K562 (cell line): ENCODE measurements at regions not wholly inside any gene's neighbourhood (a gene's known extent, or its start where the extent isn't known, plus 50 kb on each side); places are given as distances from the start of the nearest gene placed in this dataset.

Experiments
- ATAC-seq: fragments of 200-7000 bp; cut with Tn5 transposase; 3 replicates; pipeline ENCODE4 v1.9.1; 2020; ENCODE audit warnings: moderate library complexity
- BruUV-seq: library from RNA; stranded (reverse); fragments of 400-500 nt; replicated peaks from 2 replicates; lab custom pipeline; 2021; lab: Mats Ljungman, UMichigan
- CTCF ChIA-PET: fragments of 300-600 bp; formaldehyde crosslinking; extraction: SDS; loops from one replicate; lab custom pipeline; 2021; ENCODE audit warnings: low intra/inter-chr PET ratio; lab: Yijun Ruan, JAX
- POLR2A ChIA-PET: fragments of 300-600, 350-650 bp; sonication (Branson Sonifier 250); formaldehyde crosslinking; extraction: SDS; loops from one replicate; lab custom pipeline; 2021; ENCODE audit warnings: antibody characterized with exemption, inconsistent platforms; lab: Yijun Ruan, JAX
- DNase-seq, 4 experiments: peaks; one replicate each; pipeline versions ENCODE4 v3.0.0 to v3.0.0-alpha.2; 2011 to 2018; ENCODE audit warnings: low spot score in 3 of 4, mixed read lengths in 3 of 4; ENCODE audit errors: extremely low read depth in 1 of 4
- FAIRE-seq: peaks from 2 replicates; lab custom pipeline; 2011; peaks lifted over from hg19 to GRCh38; lab: Jason Lieb, UNC
- H2AFZ ChIP-seq: 2 replicates; pipeline ENCODE4 v1.6.0; 2011; ENCODE audit warnings: low read depth, low read length, control low read depth, inconsistent platforms
- H3K27ac ChIP-seq: fragments of 200-600 bp; 3 replicates; pipeline ENCODE4 v1.8.0; 2011; ENCODE audit warnings: low read depth, mild to moderate bottlenecking, control low read depth, inconsistent platforms, low read length, moderate library complexity, mixed read lengths; ENCODE audit errors: extremely low read depth
- H3K27me3 ChIP-seq, 2 experiments: fragments of 300-600 bp in 1 of 2; 2 replicates in 1 of 2; 3 replicates in 1 of 2; pipeline versions ENCODE4 v1.6.0 to v1.8.0; 2011; ENCODE audit warnings: inconsistent platforms in 2 of 2, low read length in 2 of 2, mild to moderate bottlenecking in 1 of 2, mixed read lengths in 1 of 2, moderate library complexity in 1 of 2; ENCODE audit not compliant: control insufficient read depth in 2 of 2, insufficient read depth in 2 of 2
- H3K36me3 ChIP-seq: fragments of 300-600 bp; 3 replicates; pipeline ENCODE4 v1.8.0; 2011; ENCODE audit warnings: mild to moderate bottlenecking, low read length, inconsistent platforms; ENCODE audit not compliant: control insufficient read depth, insufficient read depth
- H3K4me1 ChIP-seq, 2 experiments: fragments of 200-600 bp in 1 of 2; replicated peaks in 1 of 2; 2 replicates in 1 of 2; 3 replicates in 1 of 2; pipeline versions ENCODE4 v1.5.1 to v1.8.0; 2011; ENCODE audit warnings: inconsistent platforms in 2 of 2, low read length in 2 of 2, mild to moderate bottlenecking in 1 of 2, mixed read lengths in 1 of 2, moderate library complexity in 1 of 2; ENCODE audit not compliant: control insufficient read depth in 2 of 2, insufficient read depth in 2 of 2
- H3K4me2 ChIP-seq: 2 replicates; pipeline ENCODE4 v1.6.1; 2011; ENCODE audit warnings: low read length, control low read depth, inconsistent platforms, mixed read lengths; ENCODE audit not compliant: insufficient read depth
- H3K4me3 ChIP-seq: fragments of 200-600 bp; sonication (generic), shearing (Covaris generic); 2 replicates; pipeline ENCODE4 v1.5.1; 2016; ENCODE audit warnings: control low read depth, inconsistent platforms
- H3K79me2 ChIP-seq: fragments of 200-600 bp; 3 replicates; pipeline ENCODE4 v1.8.0; 2011; ENCODE audit warnings: low read length, inconsistent platforms; ENCODE audit not compliant: control insufficient read depth, insufficient read depth
- H3K9ac ChIP-seq, 2 experiments: 2 replicates each; pipeline versions ENCODE4 v1.6.0 to v1.6.1; 2011; ENCODE audit warnings: low read depth in 2 of 2, low read length in 2 of 2, control low read depth in 1 of 2, inconsistent platforms in 1 of 2, mild to moderate bottlenecking in 1 of 2, mixed read lengths in 1 of 2; ENCODE audit not compliant: insufficient read depth in 1 of 2
- H3K9me1 ChIP-seq: one replicate; pipeline ENCODE4 v1.6.0; 2011; ENCODE audit warnings: inconsistent platforms, mild to moderate bottlenecking, low read length, moderate library complexity; ENCODE audit not compliant: control insufficient read depth, insufficient read depth
- H3K9me3 ChIP-seq: replicated peaks from 2 replicates; pipeline ENCODE4 v1.5.1; 2011; ENCODE audit warnings: low read depth, low read length, inconsistent platforms; ENCODE audit not compliant: control insufficient read depth, insufficient read depth
- H4K20me1 ChIP-seq: replicated peaks from 2 replicates; pipeline ENCODE4 v1.6.1; 2011; ENCODE audit warnings: low read length, inconsistent platforms, mixed read lengths; ENCODE audit not compliant: control insufficient read depth, insufficient read depth
- BDP1 ChIP-seq: IDR thresholded peaks from 3 replicates; pipeline ENCODE4 v1.6.1; 2011; ENCODE audit not compliant: insufficient read length, insufficient read depth
- C11orf30 ChIP-seq: fragments of 450-650 bp; IDR thresholded peaks from 2 replicates; pipeline ENCODE4 v1.6.1; 2016; ENCODE audit warnings: low read depth, mild to moderate bottlenecking
- CCAR2 ChIP-seq: fragments of 200-400 bp; formaldehyde crosslinking; IDR thresholded peaks from 2 replicates; pipeline ENCODE4 v1.6.1; 2017; ENCODE audit warnings: mild to moderate bottlenecking, low read depth, low read length
- COPS2 ChIP-seq: fragments of 450-650 bp; conservative IDR thresholded peaks from 2 replicates; pipeline ENCODE4 v1.6.1; 2016; ENCODE audit warnings: mild to moderate bottlenecking, moderate library complexity
- ETV5 ChIP-seq: sonication (generic); formaldehyde crosslinking; IDR thresholded peaks from 2 replicates; pipeline ENCODE4 v1.4.0; 2020; ENCODE audit warnings: low read depth, mild to moderate bottlenecking, missing genetic modification reagents
- FIP1L1 ChIP-seq: fragments of 200-400 bp; formaldehyde crosslinking; IDR thresholded peaks from 2 replicates; pipeline ENCODE4 v1.6.1; 2018; ENCODE audit warnings: mild to moderate bottlenecking, low read depth, low read length; ENCODE audit not compliant: poor library complexity, severe bottlenecking
- FOXP1 ChIP-seq: sonication (generic); formaldehyde crosslinking; IDR thresholded peaks from 2 replicates; pipeline ENCODE4 v1.8.0; 2022; ENCODE audit warnings: mild to moderate bottlenecking, missing genetic modification reagents
- HSF4 ChIP-seq: fragments of 250-450 bp; sonication (Bioruptor Pico); IDR thresholded peaks from 2 replicates; pipeline ENCODE4 v2.1.2; 2022; ENCODE audit warnings: mild to moderate bottlenecking, moderate library complexity, borderline replicate concordance
- KAT8 ChIP-seq: fragments of 450-650 bp; IDR thresholded peaks from 2 replicates; pipeline ENCODE4 v1.6.1; 2016; ENCODE audit warnings: low read depth, mild to moderate bottlenecking
- RBM39 ChIP-seq: fragments of 200-400 bp; formaldehyde crosslinking; optimal IDR thresholded peaks from 2 replicates; pipeline ENCODE3; 2018; ENCODE audit warnings: low read depth, low read length
- SAP30 ChIP-seq: fragments of 200-600 bp; sonication (generic); IDR thresholded peaks from 2 replicates; pipeline ENCODE4 v1.6.1; 2012; ENCODE audit warnings: borderline replicate concordance, low read depth, mild to moderate bottlenecking, moderate library complexity, low read length, control low read depth, inconsistent platforms; ENCODE audit not compliant: insufficient read depth, poor library complexity, severe bottlenecking
- TGIF2 ChIP-seq: sonication (generic); formaldehyde crosslinking; IDR thresholded peaks from 2 replicates; pipeline ENCODE4 v1.8.1; 2022; ENCODE audit warnings: mild to moderate bottlenecking, missing genetic modification reagents, moderate library complexity
- ZNF197 ChIP-seq: fragments of 200-800 bp; sonication (Bioruptor generic); IDR thresholded peaks from 2 replicates; pipeline ENCODE4 v1.6.1; 2016; ENCODE audit warnings: low read depth, missing genetic modification characterization, missing compliant biosample characterization
- ZNF24 ChIP-seq: fragments of 450-650 bp; IDR thresholded peaks from 2 replicates; pipeline ENCODE4 v1.6.1; 2016
- WGBS: fragments of 100-300 bp; shearing (Covaris generic); methylation state at CpG from one replicate; pipeline ENCODE4 v1.1.6; 2016; ENCODE audit warnings: low coverage, mixed read lengths; ENCODE audit not compliant: insufficient coverage; ENCODE audit errors: missing lambda C conversion rate; 5-methylcytosine and 5-hydroxymethylcytosine counted together
- in situ Hi-C: fragments of 300-500 bp; cut with MboI; formaldehyde crosslinking; loops from 4 replicates; pipeline ENCODE4 v1.15.0; 2018; ENCODE audit warnings: inconsistent platforms, mixed read lengths
- intact Hi-C: fragments of 100-400 bp; cut with micrococcal nuclease; formaldehyde crosslinking; loops from 2 replicates; pipeline ENCODE4 v1.14.2; 2022
- TF ChIP-seq, protein P1 (sequence below): fragments of 250-450 bp; sonication (Bioruptor Pico); IDR thresholded peaks from 2 replicates; pipeline ENCODE4 v1.5.0; 2021; ENCODE audit warnings: mild to moderate bottlenecking, borderline replicate concordance

GRCh38 chr3:124298301-124298700, 306.4 kb upstream of the ROPN1 start:
- intact Hi-C loops = no loop called here
- Histone ChIP-seq H3K9me3 (no peaks in the 10 kb centered on the region), H4K20me1 (no peaks in the 10 kb centered on the region), H3K4me1 (no peaks in the 10 kb centered on the region), H3K36me3 (no peaks in the 10 kb centered on the region), H3K27me3 (no peaks in the 10 kb centered on the region; a peak in 1 of 5 replicates), H3K4me3 (no peak overlapping the region), H3K27ac (no peak overlapping the region), H3K9ac (no peak overlapping the region), H3K9me1 (no peaks in the 10 kb centered on the region), H2AFZ (no peak overlapping the region), H3K4me2 (no peak overlapping the region), H3K79me2 (no peaks in the 10 kb centered on the region)
- in situ Hi-C loops = no loop called here
- ATAC-seq = no peak
- 0% methylated on average over 3 of the region's 5 CpGs for WGBS
- DNase-seq = no peak
- FAIRE-seq = no peak
- BruUV-seq = no TSS peak
- ChIA-PET POLR2A (no interaction called here), CTCF (no interaction called here)
- TF ChIP-seq, protein P1, sequence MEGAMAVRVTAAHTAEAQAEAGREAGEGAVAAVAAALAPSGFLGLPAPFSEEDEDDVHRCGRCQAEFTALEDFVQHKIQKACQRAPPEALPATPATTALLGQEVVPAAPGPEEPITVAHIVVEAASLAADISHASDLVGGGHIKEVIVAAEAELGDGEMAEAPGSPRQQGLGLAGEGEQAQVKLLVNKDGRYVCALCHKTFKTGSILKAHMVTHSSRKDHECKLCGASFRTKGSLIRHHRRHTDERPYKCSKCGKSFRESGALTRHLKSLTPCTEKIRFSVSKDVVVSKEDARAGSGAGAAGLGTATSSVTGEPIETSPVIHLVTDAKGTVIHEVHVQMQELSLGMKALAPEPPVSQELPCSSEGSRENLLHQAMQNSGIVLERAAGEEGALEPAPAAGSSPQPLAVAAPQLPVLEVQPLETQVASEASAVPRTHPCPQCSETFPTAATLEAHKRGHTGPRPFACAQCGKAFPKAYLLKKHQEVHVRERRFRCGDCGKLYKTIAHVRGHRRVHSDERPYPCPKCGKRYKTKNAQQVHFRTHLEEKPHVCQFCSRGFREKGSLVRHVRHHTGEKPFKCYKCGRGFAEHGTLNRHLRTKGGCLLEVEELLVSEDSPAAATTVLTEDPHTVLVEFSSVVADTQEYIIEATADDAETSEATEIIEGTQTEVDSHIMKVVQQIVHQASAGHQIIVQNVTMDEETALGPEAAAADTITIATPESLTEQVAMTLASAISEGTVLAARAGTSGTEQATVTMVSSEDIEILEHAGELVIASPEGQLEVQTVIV (CRISPR knock-in tag) = no peak
- TF ChIP-seq ETV5 (CRISPR knock-in tag) = no peak
- TF ChIP-seq, all 486 proteins: peak for 0

DNA sequence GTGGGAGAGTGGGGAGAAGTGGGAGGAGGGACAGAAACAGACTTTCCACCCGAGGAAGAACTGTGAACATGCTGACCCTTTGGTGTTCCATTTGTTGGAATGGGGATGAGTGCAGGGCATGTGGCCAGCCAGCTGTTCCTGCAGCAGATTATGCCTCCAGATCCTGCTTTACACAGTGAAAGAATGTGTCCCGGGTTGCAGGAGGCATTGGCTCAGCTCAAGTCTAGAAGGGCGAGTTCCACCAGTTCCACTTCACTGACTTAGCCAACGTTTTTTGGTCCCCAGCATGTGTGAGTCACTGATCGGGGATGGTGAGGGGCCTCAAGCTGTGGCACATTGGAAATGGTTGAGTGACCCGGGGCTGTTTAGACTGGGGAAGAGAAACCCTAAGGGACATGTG, 307.0 kb upstream of the ROPN1 start:
- H3K27ac ChIP-seq = no peak overlapping the region
- TF ChIP-seq KAT8 = no peak
- TF ChIP-seq SAP30 = no peak
- no peak for TF ChIP-seq TGIF2 (CRISPR knock-in tag)
- no peak for TF ChIP-seq ZNF24
- TF ChIP-seq HSF4 (CRISPR knock-in tag) = no peak
- no peak for TF ChIP-seq BDP1
- no peak for TF ChIP-seq ZNF197 (CRISPR knock-in tag)
- TF ChIP-seq COPS2 = no peak
- no peak for TF ChIP-seq FOXP1
- no peak for TF ChIP-seq C11orf30
- no peak for TF ChIP-seq RBM39
- no peak for TF ChIP-seq CCAR2
- no peak for TF ChIP-seq FIP1L1

More for the DNA sequence above, 307.0 kb upstream of the ROPN1 start:
- no peaks in the 10 kb centered on the region for H4K20me1 ChIP-seq
- FAIRE-seq (no peak), DNase-seq (no peak), ATAC-seq (no peak)
- intact Hi-C loops (no loop called here), in situ Hi-C loops (no loop called here)
- H3K27me3 ChIP-seq = no peaks in the 10 kb centered on the region; a peak in 1 of 5 replicates
- H3K79me2 ChIP-seq = no peaks in the 10 kb centered on the region
- no peaks in the 10 kb centered on the region for H3K36me3 ChIP-seq
- H3K4me2 ChIP-seq = no peak overlapping the region
- H3K4me3 ChIP-seq = no peak overlapping the region
- no TSS peak for BruUV-seq
- H3K9ac ChIP-seq = no peak overlapping the region
- no peak overlapping the region for H2AFZ ChIP-seq
- POLR2A ChIA-PET = no interaction called here
- no peaks in the 10 kb centered on the region for H3K9me3 ChIP-seq
- WGBS = 0% methylated on average over 5 of the region's 6 CpGs
- CTCF ChIA-PET = no interaction called here
- no peaks in the 10 kb centered on the region for H3K4me1 ChIP-seq
- no peaks in the 10 kb centered on the region for H3K9me1 ChIP-seq
